ENCODE measurements at regions not wholly inside any gene's neighbourhood (a gene's known extent, or its start where the extent isn't known, plus 50 kb on each side); places are given as distances from the start of the nearest gene placed in this dataset.
A peak's percentile ranks its signal among the peaks of the same experiment; 100 is the strongest.

DNA sequence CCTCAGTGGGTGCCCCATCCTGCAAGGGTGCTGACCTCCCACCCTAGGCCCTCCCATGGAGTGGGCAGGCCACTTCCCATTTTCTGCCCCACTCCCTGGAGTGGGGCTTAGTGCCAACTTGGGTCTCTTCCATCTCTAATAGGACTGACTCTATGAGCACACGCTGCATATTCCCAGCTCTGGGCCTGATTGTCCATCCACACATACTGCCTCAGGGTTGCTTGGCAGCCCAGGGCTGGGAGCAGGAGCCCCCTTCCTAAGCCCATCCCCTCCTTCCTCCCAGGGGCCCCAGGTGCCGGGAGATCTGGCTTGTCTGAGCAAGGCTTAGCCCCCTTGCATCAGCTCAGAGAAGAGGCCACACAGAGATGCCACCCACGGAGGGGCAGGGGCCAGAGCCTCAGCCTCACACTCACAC is 55.1 kb downstream of the PJA1 start:
- DNase-seq = no peak

DNA sequence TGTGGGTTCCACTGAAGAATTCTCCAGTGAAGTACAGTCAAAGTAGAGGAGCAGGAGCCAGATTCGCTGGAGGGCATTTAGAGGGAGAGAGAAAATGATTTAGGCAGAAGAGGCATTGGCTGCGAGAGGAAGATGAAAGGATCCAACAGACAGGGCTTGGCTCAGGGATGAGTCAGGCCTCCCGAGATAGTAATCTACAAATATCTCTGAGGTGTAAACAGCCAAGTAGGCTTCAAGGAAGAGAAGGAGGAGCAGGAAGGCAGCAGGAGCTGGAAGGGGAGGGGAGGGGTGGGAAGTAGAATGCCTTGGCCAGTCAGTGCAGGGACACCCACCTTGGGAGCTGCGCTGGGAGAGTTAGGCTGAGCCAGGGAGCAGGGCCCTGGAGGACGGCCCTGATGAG is 55.5 kb downstream of the PJA1 start:
- no peak for DNase-seq

DNA sequence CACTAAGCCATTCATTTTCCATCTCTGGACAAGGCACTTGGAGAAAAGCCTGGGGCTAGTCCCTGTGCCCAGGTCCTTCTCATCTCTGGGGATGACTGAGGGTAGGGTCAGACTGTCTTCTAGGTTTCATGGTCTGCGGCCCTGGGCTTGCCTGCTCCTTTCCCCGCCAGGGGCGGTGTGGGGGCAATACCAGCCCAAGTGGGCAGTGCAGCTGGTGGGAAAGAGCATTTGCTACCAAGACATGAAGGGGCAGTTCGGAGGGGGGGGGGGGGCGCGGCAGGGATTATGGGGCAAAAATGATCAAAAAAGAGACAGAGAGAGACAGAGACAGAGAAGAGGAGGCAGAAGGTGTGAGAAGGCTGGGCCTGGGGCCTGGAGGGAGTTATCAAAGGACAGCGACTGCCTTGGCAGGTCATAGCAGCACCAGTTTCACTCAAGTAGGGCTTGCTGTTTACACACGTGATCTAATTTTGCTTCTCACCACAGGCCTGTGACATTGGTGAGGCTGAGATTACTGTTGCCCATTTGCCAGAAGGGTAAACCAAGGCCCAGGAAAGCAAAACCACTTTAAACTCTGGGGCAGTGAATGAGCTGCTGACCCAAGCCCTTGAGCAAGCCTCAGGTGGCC is 56.1 kb downstream of the PJA1 start:
- DNase-seq = no peak

DNA sequence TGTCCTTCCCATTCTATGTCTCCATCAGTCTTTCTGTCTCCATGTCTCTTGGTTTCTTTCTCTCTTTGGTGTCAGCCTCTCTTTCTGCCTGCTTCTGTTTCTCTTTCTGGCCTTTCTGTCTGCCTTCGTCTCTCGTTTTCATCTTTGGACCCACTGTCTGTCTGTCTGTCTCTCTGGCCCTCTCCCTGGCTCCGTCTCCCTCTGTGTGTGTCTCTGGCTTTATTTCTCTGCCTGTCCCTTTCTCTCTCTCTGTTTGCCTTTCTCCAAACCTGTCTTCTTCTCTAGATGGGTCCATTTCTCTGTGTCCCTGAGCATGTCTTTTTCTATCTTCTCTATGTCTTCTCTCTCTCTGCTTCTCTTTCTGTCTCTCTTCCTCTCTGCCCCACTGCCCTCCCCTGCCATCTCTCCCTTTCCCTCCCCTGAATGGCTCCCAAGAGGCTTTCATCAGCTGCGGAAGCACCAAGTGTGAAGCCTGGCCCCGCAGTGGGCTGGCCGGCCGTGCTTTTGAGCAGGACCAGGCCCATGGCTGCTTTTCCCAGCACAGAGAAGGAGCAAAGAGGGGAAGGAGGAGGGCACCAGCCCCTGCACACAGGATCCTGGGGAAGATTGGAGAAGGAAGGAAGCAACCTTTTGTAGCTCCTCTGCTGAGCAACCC is 57.4 kb downstream of the PJA1 start:
- no peak for DNase-seq

DNA sequence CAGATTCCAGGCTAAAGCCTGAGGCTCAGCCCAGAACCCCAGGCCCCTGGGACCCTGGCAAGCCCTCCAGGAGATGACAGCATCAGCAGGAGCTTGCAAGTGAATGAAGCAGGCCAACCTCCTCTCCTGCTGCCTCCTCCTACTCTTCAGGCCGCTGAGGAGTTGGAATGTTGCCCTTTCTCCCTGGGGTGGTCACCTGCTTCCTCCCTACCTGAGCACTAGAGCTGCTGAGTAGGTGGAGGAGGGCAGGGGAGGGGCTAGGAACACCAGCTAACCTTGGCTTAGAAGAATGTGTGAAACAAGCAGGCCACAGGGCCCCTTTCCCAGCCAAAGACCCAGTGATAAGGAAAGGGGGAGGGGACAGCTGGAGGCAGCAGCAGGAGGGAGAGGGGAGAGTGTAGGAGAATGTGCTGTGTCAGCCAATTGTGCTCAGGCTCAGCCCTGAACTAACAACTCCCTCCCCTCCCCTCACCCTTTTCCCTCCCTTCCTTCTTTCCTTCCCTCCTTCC is 58.0 kb downstream of the PJA1 start:
- no peak for DNase-seq

DNA sequence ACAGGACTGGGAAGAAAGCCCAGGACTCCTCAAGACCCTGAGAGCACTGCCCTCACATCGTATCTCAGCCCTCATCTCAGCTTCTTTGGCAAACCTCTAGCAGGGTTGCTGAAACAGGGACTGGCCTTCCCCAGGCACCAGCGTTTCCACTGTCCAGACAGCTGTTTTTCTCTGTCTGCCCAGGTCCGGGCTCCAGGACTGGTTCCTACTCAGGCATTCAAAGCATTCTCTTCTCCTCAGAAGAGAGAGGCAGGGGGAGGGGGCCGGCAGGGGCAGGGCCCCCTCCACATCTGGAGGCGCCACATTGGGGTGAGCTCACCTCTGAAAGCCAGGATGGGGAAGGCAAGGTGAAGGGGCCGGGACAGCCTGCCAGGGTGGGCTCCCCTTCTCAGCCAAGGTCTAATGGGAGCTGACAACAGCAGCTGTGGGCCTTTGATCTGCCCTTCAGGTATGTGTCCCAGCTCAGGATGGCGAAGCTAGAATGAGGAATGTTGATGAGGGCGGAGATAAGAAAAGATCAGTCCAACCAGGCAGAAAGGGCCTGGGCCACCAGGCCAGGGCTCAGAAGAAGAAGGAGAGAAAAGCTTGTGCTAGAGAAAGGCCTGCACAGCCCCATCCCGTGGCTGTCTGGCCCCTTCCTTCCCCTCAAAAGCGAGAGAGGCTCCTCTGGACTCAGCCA is 60.4 kb downstream of the PJA1 start:
- DNase-seq = no peak

DNA sequence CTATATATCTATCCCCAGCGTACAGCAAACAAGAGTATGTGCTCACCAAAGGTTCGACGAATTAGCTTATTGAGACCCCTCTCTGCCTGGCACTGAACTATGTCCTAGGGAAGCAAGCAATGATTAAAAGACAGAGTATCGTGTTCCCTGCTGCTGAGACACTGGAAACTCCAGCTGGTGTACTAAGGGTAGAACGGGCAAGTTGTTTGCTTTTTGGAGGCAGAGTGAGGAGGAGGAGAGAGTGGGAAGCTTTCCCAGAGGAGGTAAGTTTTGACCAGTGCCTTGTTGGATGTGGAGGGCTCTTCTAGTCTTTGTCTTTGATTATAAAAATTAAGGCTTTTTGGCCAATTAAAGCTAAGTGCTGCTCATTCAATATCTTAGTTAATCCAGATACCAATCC is 61.7 kb downstream of the PJA1 start:
- no peak for DNase-seq

DNA sequence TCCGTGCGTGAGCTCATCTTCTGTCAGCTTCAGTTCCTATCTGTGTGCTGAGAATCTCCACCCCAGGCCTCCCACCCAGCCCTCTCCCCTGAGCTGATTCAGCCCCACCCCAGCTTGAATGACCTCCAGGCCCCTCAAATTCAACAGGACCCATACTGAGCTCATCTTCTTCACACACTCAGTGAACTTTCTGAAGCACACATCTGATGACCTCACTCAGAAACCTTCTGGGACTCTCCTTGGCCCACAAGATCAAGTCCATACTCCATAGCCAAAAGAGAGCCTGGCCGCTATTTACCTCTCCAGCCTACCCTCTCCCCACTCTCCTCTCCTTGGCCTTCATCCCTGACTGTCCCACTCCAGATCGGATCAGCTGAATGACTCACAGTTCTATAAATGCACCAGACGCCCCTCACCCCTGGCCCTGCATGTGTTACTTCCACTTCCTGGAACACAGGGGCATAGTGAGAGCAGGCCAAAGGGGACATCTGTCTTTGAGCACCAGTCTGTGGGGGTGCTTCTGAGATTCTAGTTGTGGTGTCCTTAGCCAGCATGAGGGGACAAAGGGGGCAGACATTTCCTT is 62.5 kb downstream of the PJA1 start:
- no peak for DNase-seq

DNA sequence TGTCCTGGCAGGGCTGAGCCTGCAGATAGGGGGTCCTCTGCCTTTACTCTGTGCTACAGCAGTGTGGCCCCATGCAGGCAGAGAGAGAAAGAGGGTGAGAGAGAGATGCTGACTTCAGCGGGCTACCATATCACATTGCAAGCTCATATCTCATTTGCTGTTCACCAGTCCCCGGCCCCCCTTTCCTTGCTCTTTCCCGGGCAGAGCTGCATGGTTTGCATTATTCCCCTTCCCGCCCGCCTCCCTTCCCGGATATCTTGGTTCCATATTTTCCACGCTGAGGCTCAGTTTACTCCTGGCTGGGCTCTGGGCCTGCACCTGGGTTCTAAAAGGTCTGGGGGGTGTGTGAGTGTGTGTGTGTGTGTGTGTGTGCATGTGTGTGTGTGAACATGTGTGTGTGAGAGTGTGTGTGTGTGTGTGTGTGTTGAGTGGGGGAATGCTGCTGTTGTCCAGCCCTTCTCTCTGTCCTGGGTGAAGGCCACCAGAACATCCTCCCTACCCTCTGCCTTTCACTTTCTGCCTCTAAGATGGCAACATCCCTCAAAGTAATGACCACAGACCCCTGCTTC is 63.5 kb downstream of the PJA1 start:
- no peak for DNase-seq

DNA sequence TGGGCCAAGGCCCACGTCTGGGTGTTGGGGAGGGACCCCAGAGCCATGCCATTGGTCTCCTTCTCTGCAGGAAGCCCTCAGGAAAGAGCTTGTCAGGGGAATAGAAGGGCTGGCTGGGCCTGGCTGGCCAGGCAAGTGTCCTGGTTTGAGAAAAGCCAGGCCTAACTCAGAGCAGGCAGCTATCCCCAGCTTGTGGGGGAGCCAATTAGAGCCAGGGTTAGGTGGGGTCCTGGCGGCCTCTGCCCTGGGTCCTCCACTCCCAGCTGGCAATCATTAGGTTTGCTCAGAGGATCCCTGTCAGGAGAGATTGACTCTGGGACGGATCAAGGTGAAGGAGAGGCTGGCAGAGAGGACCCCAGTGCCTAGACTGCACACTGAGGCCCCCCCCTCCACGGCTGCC is 64.8 kb downstream of the PJA1 start:
- no peak for DNase-seq

DNA sequence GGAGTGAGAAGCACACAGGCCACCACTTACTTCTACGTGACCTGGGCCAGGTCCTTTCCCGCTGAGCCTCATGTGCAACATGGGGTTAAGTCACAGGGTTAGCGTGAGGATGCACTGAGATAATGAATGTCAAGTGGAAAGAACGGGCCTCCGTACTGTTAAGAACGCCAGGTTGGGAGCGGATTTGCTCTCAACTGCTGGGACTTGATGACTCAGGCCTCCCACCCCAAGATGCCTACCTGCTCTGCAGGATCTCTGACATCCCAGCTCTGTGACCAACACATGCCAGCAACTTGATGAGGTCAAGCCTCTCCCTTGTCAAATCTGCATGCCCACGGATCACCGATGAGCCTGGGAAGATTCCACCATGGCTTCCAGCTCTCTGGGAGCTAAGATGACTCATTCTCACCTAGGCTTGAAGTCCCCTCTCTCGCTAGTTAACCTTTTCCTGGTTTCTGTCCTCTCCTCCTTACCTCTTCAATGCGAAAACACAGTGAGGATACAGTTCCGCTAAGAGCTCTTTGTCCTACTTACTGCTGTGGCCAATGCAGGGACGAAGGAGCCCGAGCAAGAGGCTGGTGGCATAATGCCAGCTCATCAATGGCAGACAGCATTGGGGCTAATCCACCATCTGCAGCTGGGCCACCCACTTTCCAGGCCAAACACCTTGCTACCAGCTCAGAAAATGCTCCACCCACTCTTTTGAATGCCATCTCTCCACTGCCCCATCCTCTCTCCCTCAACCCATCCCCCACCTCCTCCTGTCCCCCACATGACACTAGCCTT is 67.6 kb downstream of the PJA1 start:
- DNase-seq = no peak

DNA sequence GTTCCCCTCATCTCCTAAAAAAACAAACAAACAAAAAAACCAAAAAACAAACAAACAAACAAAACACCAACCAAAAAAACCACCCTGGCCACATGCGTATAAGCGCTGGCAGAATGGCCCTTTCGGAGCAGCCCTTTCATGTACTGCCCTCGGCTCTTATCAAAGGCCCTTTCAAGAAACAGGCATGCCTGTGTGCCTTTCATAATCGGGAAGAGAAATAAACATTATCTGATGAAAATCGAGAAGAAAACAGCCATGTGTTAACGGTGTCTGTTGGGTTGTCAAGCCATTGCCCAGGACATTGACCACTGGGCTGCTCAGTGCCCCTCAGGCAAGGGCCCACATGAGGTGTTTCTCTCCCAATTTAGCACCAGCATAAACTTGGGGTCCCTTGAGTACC is 68.3 kb downstream of the PJA1 start:
- DNase-seq = no peak

DNA sequence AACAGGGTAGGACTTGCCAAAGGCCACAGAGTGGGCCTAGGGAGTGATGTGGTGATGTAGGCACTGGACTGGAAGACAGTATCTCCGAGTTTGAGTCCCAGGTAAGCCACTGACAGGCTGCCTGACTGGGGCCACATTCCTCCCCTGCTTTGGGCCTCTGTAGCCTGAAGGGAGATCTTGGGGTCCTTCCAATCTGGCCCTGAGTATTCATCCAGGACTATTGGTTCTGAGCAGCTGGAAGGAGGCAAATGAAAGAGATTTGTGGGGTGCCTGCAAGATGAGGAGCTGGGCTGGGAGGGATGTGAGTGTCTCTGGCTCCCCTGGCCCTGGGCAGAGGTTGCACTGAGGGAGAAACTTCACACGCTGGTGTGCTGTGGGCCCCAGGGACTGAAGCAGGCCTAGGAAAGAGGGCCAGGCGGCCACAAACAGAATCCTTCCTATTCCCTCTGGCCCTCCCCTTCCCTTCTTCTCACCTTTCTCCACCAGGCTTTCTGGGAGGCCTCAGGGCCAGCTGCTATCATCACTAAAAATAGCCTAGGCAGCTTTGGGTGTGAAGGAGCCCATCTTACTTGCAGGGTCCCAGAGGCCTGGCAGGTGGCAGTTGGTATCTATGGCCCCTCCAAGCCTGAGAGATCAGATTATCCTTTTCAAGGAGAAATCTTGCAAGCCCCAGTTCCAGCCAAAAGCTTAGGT is 70.1 kb downstream of the PJA1 start:
- DNase-seq = no peak

DNA sequence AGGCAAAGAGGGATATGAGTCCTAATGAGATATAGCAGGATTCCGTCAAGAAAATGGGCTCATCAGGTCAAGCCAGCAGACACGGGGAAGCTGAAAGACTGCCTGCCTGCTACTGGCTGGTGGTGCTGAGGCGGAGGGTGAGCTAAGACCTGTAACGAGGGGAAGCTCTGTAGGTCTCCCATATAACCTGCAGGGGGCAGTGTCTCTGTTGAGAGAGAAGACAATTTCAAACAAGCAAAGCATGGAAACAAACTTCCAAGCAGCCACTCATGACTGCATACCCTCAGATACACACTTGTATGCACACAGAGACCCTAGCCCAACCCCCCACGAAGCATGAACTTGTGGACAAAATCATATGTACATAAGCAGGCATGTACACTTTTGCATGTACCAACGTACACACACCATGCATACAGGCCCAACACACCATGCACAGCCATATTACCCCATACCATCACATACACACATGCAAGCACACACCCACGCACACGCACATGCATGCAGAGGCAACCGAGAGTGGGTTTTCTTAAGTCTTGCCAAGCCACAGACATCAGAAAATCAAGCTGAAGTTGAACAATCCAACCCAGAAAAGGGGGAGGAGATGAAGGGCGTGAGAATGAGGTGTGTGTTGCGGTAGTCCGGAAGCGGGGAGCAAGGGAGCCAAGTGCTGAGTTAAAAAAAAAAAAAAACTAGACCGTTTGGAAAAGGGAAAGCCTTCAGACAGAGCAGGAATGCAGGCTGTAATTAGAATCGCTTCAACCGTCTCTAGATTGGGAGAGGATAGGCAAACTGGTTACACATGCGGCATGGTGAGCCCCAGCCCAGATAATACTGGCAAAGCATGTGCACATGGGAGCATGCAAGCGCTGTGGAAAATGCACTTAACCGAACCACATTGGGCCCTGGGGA is 71.0 kb downstream of the PJA1 start:
- peak; percentile 28 for DNase-seq

DNA sequence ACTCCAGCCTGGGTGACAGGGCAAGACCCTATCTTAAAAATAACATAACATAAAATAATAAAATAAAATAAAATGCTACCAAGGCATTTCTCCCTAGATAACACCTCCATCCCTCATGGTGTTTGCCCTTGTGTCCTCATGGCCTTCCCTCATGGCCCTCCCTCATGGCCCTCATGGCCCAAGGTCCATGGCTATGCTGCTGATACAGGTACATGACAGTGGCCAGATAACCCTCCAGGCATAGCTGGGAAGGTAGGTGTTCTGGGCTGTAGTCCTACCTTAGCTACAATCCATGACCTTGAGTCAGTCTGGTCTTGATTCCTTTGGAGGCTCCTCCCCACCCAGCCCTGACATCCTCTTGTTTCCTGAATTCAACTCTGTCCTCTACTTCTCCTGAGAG is 75.2 kb downstream of the PJA1 start:
- DNase-seq = no peak

DNA sequence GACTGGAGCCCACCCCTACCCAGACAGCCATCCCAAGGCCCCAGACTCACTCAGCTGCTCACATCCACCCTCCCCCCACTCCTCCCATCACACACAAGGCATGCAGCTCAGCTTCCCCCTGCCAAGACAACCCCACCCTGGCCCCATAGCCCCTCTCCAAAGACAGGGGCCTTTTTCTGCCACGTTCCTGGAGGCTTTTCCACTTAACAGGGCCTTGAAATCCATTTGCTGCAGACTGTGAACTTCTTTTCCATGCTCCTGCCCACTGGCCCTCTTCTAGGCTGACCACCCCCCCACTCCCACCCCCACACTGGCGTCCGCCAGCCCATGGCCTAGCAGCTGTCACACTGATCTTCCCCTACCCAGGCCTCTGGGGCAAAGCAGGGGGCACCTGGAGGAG is 76.0 kb downstream of the PJA1 start:
- no peak for DNase-seq

DNA sequence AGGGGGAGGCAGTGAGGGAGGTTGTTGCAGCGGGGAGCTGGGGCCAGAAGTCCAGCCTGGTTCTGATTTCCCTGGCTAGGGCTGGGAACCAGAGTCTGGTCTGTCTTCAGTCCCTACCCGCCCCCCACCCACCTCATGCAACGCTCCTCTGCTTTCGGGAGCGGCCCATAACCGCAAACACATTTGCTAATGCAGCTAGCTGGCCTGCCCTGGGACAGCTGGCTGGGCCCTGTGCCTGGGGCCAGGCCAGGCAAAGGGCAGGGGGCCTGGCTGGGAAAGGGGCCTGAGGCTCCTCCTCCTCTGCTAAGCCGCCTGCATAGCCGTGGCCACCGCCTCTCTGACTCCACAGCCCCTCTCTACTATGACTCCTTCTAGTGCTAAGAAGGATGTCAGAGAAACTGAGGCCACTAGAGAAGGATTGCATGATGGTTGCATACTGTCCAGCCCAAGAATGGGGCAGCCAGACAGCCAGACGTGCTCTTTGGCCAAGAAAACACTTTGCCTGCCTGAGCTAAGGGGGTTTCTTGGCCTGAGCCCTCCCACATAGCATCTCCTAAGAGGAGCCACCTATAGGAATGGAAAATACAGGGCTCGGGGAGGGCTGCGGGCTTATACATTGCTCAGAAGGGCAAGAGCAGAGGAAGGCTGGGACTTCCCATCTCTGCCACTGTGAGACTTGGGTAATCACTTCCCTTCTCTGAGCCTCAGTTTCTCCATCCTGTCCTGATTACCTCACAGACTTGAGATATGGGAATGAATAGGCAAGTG is 76.9 kb downstream of the PJA1 start:
- DNase-seq = no peak

DNA sequence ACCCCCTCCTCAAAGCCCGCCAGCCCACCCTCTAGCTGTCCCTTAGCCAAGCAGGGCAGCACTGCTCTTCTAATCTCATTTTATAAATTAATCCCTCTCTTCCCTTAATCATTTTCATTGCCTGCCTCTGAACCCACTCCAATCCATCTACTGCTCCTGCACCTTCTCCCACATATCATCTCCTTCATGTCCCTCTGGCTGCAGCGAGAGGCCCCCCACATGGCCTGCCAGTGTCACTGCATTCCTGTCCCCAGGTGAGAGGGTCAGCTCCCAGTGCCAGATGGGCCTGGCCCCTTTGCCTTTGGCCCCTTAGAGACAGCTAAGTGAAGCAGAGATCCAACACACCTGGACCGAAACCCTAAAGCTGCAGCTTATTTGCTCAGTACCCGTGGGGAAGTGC is 79.4 kb downstream of the PJA1 start:
- no peak for DNase-seq

DNA sequence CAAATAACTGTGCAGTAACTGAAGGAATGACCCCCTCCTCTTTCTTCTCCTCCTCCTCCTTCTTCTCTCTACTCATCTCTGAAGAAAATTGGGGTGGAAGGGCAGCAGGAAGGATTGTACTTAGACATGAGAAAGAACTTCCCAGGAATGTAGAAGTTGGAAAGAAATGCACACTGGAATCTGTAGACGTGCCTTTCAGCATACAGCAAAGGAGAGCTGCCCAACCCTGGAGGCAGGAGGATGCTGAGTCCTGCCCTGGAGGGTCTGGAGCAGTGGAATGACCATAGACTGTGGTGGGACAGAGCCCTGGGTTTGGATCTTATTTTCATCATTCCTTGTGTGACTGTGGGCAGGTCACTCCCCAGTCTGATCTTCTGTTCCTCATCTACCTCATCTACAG is 80.1 kb downstream of the PJA1 start:
- DNase-seq = no peak

DNA sequence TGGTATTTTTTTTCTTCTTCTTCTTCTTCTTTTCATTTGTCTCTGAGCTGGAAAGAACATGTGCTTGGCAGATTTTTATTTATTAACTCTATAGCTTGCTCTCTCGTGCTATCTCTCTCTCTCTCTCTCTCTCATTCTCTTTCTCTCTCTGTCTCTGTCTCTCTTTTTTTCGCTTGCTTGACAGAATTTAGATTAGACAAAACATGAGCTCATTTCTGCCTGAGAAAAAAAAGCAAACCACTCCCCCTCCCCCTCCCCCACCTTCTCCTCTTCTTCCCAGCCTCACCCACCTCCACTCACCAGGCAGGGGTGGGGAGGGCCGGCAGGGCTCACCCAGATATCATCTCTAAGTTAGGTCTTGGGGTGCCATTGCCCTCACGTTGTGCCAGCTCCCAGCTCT is 81.5 kb downstream of the PJA1 start:
- no peak for DNase-seq
